ENCODE measurements at regions not wholly inside any gene's neighbourhood (a gene's known extent, or its start where the extent isn't known, plus 50 kb on each side); places are given as distances from the start of the nearest gene placed in this dataset.

DNA sequence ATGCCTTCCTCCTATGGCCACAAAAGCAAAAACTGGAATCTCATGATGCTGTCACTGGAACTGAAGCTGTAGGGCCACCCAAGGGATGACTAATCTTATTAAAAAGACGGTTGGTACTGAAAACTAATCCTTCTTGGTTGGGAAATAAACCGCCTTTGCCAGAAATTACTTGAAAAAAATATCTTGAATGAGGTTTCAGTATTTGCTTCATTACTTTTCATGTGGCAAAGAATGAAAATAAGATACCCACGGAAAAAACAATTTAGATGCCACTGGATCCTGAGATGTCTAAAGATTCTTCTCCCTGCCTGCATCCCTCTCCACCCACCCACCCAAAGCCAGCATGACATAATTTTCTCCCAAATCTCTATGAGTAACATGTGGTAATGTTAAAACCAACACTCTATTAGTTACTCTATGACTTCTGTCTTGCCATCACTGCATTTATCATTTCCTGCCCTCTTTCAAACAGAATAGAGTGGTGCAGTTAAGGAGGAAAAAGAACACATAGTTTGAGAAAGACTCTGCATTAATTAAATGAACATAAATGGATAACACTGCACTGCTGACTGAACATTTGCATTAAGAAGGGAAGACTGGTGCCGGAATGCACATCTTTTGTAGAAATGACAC, 111.8 kb upstream of the DPH6 start:
- DNase-seq (ENCODE audit: low spot score): no peak

DNA sequence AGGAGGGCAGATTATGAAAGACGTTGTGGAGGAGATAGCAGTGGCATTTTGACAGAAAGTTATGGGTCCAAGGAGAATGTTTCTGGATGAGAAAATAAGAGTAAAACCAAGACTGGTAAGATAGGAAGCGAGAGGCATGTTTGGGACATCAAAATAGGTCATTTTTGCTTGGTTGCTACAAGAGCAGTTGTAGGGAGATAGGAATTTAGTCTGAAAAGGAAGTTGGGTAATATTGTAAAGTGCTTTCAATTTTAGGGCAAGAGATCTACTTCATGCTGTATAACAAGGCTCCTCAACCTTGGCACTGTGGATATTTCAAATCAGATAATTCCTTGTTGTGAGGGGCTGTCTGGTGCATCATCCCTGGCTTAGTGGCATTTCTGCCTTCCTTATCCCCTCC, 118.0 kb upstream of the DPH6 start:
- no peak for DNase-seq (ENCODE audit: low spot score)

DNA sequence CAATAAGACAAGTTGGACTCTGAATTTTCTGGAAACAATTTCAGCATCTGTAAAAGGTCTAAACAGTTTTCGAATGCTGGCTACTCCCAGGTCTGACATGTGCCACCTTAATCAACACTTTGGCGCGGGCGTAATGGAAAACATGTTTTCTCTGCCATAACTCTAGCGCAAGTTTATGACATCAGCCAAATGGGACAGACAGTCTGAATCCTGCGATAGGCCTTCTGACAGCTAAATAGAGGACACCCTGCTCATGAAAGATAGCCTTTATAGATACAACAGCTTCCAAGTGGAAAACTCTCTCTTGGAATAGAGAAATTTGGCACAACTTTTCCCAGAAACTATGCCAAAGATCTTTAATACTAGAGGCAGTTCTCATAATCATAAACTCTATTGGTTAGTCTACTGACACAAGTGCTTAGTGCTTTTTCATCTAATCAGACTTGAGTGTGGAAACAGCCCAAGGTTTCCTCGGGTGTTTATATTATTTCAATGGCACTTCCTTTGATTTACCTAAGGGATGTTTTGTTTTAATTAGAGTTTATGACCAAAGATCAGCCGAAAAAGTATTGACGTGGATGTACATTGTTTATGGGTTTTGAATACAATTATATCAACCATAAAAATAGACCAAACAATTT, 120.1 kb upstream of the DPH6 start:
- DNase-seq (ENCODE audit: low spot score): no peak

DNA sequence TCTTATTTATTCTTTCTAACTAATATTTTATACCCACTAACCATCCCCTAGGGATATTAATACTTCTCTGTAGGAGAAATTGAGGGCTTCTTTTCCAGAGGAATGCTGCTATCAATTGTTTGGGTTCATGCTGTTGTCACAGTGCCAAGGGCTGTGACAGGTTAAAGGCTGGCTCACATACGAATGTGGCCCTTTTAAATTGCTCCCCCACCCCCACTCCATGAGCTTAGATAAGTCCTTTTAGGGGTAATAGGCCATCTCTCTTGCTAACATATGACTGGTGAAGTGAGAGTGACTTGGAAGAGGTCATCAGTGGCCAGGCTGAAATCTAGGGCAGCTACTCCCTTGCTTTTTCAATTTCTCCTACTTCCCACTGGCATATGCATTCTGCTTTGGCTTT, 121.9 kb upstream of the DPH6 start:
- DNase-seq (ENCODE audit: low spot score): no peak

DNA sequence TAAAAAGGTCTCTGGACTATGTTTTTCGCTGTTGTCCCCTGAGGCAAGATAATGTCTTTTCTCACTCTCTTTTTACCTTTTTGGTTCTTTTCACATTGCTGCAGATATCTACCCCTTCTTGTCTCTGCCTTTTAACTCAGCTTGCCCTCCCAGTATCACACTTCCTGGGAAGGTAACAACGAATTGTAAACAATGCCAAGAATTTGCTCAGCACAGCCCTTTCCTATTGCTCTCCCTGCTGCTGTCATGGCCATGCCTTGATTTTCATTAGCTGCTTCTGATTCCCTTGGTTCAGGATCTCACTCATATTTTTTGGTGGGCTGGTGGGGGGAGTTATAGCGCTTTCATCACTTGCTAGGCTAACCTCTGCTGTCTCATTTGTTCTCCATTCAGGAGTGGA, 123.1 kb upstream of the DPH6 start:
- DNase-seq (ENCODE audit: low spot score): no peak

DNA sequence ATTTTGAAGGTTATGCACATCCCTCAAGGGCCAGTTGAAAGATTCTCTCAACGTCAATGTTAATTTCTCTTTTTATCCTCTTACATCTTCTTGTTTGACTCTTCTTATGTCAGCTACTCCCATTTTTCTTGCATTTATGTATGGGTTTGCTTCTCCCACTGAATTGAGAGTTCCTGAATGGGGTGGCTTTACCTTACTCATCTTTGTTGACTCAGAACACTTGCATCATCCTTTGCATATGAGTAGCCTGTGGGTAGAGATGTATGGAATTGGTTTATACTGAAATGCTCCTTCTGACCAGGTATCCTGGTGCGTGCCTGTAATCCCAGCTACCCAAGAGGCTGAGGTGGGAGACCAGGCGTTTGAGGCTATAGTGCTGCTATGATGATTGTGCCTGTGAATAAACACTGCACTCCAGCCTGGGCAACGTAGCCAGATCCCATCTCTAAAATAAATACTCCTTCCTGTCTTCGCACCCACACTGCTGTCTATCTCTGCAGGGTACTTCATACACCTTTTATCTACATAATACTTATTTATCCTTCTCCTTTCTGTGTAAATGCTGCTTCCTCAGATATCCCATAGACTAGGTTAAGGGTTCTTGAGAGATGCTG, 123.6 kb upstream of the DPH6 start:
- DNase-seq (ENCODE audit: low spot score): no peak

DNA sequence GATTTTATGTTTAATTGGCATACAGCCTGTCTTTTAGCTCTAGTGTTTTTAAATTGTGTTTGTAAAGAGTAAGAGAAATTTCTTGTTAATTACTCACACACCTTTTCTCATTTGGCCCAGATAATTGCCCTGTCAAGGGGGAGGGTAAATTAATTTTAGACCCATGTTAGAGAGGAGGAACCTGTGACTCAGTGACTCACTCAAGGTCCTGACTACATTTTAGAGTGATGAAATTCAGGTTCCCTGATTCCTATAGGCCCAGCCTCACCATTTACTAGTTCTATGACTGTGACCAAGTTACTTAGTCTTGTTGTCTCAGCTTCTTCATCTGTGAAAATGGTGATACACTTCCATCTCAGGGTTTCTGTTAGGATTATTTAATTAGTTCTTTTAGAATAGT, 125.2 kb upstream of the DPH6 start:
- DNase-seq (ENCODE audit: low spot score): no peak

DNA sequence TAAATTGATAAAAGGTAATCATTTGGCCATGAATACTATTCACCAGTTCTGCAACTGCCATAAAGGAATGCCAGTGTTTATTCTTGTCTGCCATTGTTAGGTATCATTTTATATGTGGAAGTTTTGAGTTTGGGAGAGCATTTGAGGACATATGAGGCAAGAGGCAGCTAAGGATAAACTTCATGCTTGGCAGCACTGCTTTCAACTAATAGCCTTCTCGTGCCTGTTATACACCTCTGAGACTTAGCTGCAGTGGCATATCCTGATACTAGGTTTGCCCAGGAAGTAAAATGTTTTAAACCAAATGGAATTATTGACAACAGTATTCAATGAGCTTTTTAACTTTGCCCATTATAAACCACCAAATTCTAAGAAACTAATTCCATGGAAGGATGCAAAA, 126.0 kb upstream of the DPH6 start:
- DNase-seq (ENCODE audit: low spot score): no peak

DNA sequence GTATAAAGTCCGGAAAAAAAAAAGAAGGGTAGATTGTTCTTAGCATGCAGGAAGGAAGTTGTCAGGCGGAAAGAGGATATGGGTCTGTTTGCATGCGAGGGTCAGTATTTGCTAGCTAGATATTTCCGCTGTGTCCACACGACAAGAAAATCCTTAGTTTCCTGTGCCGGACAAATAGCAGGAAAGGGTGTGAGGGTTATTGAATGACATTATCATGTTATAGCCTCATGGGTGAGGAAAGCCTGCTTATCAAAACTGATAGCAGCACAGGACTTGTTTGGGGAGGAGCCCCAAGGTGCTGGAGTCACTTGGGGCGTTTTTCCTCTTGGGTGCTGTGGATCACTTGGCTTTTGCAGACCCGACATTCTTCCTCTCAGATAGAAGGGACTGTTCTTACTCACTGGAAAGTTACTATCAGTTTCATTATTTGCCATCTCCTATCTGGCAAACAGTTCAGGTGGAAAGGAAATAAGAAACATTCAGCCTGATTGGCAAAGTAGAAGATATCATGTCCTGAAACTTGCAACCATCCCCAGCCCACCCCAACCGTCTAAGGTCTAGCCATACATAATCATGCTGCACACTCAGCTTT, 127.2 kb upstream of the DPH6 start:
- no peak for DNase-seq (ENCODE audit: low spot score)

DNA sequence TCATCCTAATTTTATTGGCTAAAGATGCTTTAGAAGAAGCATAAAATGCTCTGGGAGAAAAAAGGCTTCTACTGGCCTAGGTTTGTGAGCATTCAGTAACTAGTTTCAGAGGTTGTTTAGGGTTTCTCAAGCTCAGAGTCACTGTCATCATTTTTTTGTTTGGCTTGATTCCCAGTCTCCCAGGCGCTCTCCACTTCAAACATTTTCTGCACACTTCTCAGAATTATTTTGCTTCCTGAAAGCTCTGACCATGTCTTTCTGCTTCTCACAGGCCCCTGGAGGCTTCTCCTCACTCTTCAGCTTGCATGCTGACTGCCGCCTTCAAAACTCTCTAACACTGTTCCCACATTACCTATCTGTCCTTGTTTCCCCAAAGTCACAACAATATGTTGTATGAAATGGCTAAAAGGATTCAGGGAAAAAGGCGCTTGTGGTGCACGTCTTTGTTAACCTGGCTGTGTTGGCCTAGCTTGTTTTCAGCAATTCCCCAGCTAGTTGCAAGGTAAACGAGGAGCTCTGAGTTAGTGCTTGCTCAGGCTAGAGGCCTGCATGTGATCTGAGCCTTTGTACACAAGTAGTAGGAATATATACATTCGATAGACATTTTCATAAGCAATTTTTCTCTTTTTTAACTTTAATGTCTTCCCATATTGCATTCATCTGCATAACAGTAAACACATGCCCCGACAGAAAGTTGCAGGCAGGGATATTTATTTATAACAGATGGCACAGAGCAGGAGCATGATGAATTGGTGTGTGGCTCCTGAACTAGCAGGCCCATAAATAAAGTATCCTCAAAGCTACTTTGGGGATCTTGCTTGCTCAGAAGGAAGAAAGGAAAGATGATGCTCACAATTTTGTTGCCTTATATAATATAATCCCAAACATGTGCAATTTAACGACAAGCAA, 129.2 kb upstream of the DPH6 start:
- no peak for DNase-seq (ENCODE audit: low spot score)

DNA sequence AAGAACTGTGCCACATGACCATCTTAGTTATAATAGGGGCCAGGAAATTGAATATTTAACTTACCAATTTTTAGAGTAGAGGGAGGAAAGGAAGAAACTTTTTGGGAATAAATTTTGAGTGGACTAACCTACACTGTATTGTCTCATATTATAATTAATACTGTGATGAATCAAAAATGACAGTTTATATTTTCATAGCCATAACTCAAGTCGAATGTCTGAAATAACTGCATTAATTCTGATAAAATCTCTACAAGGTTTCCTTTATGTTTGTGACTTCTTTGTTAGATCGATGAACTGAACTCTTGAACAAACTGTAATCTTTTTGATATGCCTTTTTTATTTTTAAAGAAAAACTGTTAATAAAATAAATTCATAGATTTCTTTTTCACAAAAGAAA, 132.8 kb upstream of the DPH6 start:
- no peak for DNase-seq (ENCODE audit: low spot score)

DNA sequence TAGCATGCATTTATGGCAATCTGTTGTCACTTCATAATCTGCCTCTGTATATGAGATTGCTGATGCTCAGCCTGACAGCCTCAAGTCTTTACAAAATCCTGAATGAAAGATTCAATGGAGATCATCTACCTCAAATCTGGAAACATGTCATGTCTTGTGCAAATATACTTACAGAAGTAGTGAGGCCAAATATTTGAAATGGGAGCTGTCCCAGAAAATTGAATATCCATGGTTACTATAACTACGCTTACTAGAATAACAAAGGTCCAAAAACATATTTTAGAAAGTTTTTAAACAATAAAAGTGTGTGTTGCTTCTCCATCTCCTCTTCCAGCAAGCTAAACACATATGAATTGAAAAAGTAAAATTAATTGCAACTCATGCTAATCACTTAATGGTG, 133.2 kb upstream of the DPH6 start:
- no peak for DNase-seq (ENCODE audit: low spot score)

DNA sequence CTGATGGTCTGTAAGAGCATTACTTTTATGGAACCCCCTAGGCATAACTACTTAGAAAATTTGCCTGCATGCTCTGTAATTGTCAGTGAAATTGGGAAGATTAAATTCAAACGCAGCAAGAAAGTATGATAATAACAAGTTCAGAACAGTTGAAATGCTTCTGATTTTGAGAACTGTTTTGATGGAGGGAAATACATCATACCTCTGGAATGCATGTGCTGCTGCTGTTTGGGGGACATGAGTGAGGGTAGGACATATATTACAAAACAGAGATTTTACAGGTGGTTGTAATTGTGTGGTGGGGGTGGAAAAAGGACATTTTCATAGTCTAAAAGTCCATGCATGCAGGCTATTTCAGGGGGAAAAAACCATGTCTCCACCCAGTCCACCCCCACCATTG, 135.0 kb upstream of the DPH6 start:
- no peak for DNase-seq (ENCODE audit: low spot score)

DNA sequence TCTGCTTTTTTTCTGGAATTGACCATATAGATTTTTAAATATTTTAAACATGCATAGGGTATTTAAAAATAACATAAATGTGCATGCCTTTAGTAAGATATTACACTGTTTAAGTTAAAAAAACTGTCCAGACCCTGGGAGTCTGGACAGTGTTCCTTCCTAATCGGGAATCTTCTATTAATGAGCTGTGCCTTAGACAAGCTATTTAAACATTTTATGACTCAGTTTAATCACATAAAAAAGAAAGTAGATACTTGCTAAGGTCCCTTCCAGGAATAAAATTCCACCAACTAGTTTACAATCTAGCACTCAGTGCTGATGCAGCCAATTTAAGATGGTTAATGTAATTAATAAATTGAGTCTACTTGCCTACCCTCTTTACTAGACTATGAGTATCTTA, 140.4 kb upstream of the DPH6 start:
- DNase-seq (ENCODE audit: low spot score): no peak

DNA sequence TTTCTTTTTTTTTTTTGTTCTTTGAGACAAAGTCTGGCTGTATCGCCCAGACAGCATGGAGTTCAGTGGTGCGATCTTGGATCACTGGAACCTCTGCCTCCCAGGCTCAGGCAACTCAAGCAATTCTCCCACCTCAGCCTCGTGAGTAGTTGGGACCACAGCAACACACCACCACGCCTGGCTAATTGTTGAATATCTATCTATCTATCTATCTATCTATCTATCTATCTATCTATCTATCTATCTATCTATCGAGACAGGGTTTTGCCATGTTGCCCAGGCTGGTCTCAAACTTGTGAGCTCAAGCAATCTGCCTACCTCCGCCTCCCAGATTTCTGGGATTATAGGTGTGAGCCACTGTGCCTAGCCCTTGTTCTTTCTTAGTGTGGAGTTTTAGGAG, 143.3 kb upstream of the DPH6 start:
- DNase-seq (ENCODE audit: low spot score): no peak

DNA sequence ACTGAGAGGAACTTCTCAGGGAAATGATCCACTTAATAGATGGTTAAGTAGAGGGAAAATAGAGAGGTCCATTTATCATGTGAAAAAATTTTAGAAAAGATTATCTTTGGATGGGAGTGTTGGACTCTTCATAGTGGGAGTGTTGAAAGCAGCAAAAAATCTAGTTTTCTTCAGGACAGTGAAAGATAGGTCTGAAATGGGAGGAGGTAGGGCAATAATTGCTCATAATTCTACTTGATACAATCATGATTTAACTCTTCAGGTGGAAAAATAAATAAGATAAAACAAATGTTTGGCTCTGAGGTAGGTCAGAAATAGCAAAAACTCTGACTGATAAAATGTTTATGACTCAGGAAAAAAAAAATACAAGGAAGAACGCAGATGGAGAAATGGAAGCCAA, 144.1 kb upstream of the DPH6 start:
- no peak for DNase-seq (ENCODE audit: low spot score)

DNA sequence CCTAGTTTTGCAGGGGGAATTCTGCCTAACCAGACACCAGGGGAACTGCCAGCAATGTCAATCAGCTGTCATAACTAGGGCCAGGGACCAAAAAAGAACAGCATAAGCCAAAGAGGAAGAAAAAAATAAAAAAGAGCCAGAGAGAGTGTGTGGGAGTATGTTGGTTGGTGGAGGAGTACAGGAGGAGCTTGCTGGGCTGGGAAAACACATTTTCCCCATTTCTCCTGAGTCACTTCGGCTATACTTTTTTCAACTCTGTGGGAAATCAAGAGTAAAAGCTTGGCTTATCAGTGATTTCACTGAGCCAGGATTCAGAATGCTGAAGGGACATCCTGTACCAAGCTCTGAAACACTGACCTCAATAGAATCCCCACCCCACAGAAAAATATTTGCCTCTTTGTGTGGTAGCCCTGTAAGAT, 144.7 kb upstream of the DPH6 start:
- no peak for DNase-seq (ENCODE audit: low spot score)

DNA sequence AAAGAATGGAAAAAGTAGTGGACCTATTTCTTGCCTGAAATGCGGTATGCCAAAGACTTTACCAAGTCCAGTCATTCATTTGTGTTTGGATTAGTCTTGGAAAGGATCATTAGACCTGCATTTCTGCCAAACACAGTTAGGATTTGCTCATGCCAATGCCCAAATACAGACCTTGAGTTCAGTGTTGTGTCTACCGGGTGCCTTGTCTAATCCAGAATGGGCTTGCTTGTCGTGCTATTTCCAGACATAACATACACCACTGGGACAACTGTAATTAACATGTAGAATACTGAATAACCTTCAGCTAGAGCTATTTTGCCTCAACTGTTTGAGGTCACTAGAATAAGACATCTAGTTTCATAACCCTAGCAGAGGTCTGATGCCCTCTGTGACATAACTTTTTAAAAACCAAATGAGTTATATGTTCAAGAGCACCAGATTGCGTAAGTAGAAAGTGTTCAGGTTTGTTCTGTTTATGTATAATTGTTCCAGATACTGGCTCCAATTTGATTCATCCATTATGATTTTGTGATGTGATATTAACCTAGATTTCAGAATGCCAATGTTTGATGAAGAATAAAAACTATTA, 145.3 kb upstream of the DPH6 start:
- DNase-seq (ENCODE audit: low spot score): no peak

DNA sequence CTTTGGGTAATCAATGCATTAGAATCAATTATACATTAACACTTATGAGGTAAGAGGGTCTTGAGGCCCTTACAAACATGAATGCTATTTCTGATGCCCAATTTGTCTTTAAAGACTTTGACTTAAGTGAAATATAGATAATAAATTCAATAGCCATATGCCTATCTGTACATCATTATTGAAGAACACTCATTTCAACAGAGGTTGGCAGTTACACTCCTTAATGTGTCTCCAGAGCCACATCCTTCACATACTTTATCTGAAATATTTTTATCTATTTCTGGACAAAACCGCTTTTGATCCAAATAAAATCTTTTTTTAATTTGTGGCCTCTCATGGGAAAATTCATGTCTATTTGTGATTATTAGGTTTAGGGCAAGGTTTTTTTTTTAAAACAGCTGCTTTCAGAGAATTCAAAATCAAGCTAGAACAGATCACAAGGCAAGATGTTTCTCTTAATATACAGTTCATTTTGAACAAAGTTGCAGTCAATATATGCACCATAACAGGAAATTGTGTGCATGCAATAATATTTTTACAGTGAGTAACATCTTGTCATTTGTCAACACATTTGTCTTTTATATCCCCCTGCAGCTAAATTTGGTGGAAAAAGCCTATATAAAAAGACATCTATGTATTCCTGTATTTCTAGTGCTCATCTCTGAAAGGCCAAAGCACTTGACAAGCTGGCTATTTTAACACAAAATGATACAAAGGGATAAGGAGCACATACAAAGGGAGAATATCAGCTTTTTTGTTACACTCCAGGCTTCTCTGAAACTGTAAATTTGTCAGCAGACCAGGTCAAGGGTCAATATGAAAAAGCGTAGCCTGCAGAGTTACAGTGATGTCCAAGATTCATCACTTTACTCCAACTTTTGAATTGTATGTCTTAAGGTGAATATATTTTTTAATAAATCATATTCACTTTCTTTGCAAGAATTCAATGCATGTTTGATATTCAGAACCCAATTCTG, 146.2 kb upstream of the DPH6 start:
- DNase-seq (ENCODE audit: low spot score): no peak

DNA sequence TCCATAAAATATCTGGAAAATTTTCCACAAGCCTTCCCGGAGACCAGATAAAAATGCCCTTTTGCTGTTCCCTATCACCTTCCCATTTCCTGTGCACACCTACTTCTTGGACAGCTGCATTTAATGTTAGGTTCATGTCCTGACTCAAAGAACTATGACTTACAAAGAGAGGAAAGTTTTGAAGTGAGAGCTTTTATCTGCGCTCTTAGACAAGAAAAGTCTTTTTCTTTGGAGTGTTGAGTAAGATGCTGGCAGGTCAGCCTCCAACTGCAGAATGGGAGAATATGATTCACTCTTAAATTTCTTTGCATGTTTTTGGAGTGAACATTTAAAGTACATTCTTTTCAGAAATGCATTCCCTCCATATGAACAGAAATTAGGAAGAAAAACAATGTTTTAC, 147.3 kb upstream of the DPH6 start:
- no peak for DNase-seq (ENCODE audit: low spot score)

DNA sequence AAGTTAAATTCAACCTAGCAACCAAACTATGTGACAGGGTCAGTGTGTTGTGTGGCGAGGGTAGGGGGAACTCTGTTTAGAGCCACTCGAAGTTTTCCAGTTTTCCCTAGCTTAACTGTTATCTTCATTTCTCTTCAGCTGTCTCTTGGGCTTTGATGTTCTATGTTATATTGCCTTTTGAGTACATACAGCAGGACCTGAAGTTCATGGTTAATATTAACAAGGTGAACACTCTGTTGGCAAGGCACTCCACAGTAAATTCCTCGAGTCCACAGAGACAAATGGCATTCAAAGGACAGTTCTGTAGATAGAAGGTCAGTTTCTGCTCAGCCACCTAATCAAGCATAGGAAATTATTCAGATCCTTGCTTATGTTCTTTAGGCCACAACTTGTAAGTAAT, 147.9 kb upstream of the DPH6 start:
- DNase-seq (ENCODE audit: low spot score): no peak
